ENCODE measurements at regions not wholly inside any gene's neighbourhood (a gene's known extent, or its start where the extent isn't known, plus 50 kb on each side); places are given as distances from the start of the nearest gene placed in this dataset.

- H3K27me3 ChIP-seq (ENCODE audit: control insufficient read depth in 5 of 5, insufficient read depth in 4 of 5, low read length in 5 of 5): no peaks in the 10 kb centered on the region
- H3K9ac ChIP-seq (ENCODE audit: low read length in 5 of 5): no peak overlapping the region
- no peaks in the 10 kb centered on the region for H3K4me1 ChIP-seq (ENCODE audit: control insufficient read depth in 5 of 5, insufficient read depth in 5 of 5, low read length in 5 of 5)
- H3K9me3 ChIP-seq (ENCODE audit: control insufficient read depth in 5 of 5, low read length in 5 of 5): no peaks in the 10 kb centered on the region
- H3K27ac ChIP-seq (ENCODE audit: low read depth, low read length): no peak overlapping the region
- no peaks in the 10 kb centered on the region for H3K36me3 ChIP-seq (ENCODE audit: control insufficient read depth in 5 of 5, insufficient read depth in 5 of 5, low read length in 5 of 5)
- H3K4me3 ChIP-seq (ENCODE audit: low read depth in 1 of 5, low read length in 5 of 5): no peak overlapping the region
These were observed 1044.3 kb upstream of the KLHL29 start for GRCh38 chr2:22340716-22341115.

- H3K27me3 ChIP-seq (ENCODE audit: control insufficient read depth in 5 of 5, insufficient read depth in 4 of 5, low read length in 5 of 5): no peaks in the 10 kb centered on the region
- H3K4me1 ChIP-seq (ENCODE audit: control insufficient read depth in 5 of 5, insufficient read depth in 5 of 5, low read length in 5 of 5): no peaks in the 10 kb centered on the region
- H3K9me3 ChIP-seq (ENCODE audit: control insufficient read depth in 5 of 5, low read length in 5 of 5): no peaks in the 10 kb centered on the region
- H3K9ac ChIP-seq (ENCODE audit: low read length in 5 of 5): no peak overlapping the region
- H3K27ac ChIP-seq (ENCODE audit: low read depth, low read length): no peak overlapping the region
- no peaks in the 10 kb centered on the region for H3K36me3 ChIP-seq (ENCODE audit: control insufficient read depth in 5 of 5, insufficient read depth in 5 of 5, low read length in 5 of 5)
- H3K4me3 ChIP-seq (ENCODE audit: low read depth in 1 of 5, low read length in 5 of 5): no peak overlapping the region
These were observed 1037.7 kb upstream of the KLHL29 start for GRCh38 chr2:22347306-22347705.

GRCh38 chr2:22350621-22351020 is 1034.4 kb upstream of the KLHL29 start:
- Histone ChIP-seq H3K27me3 (ENCODE audit: control insufficient read depth in 5 of 5, insufficient read depth in 4 of 5, low read length in 5 of 5) (no peaks in the 10 kb centered on the region), H3K9me3 (ENCODE audit: control insufficient read depth in 5 of 5, low read length in 5 of 5) (no peaks in the 10 kb centered on the region), H3K4me3 (ENCODE audit: low read depth in 1 of 5, low read length in 5 of 5) (no peak overlapping the region), H3K27ac (ENCODE audit: low read depth, low read length) (no peak overlapping the region), H3K36me3 (ENCODE audit: control insufficient read depth in 5 of 5, insufficient read depth in 5 of 5, low read length in 5 of 5) (no peaks in the 10 kb centered on the region), H3K9ac (ENCODE audit: low read length in 5 of 5) (no peak overlapping the region), H3K4me1 (ENCODE audit: control insufficient read depth in 5 of 5, insufficient read depth in 5 of 5, low read length in 5 of 5) (no peaks in the 10 kb centered on the region)

- Histone ChIP-seq H3K27me3 (ENCODE audit: control insufficient read depth in 5 of 5, insufficient read depth in 4 of 5, low read length in 5 of 5) (no peaks in the 10 kb centered on the region), H3K27ac (ENCODE audit: low read depth, low read length) (no peak overlapping the region), H3K4me3 (ENCODE audit: low read depth in 1 of 5, low read length in 5 of 5) (no peak overlapping the region), H3K36me3 (ENCODE audit: control insufficient read depth in 5 of 5, insufficient read depth in 5 of 5, low read length in 5 of 5) (no peaks in the 10 kb centered on the region), H3K9me3 (ENCODE audit: control insufficient read depth in 5 of 5, low read length in 5 of 5) (no peaks in the 10 kb centered on the region), H3K4me1 (ENCODE audit: control insufficient read depth in 5 of 5, insufficient read depth in 5 of 5, low read length in 5 of 5) (no peaks in the 10 kb centered on the region), H3K9ac (ENCODE audit: low read length in 5 of 5) (no peak overlapping the region)
These were observed 1029.1 kb upstream of the KLHL29 start for GRCh38 chr2:22355816-22356433.

GRCh38 chr2:22359071-22359672 is 1025.8 kb upstream of the KLHL29 start:
- Histone ChIP-seq H3K27ac (ENCODE audit: low read depth, low read length) (no peak overlapping the region), H3K9me3 (ENCODE audit: control insufficient read depth in 5 of 5, low read length in 5 of 5) (no peaks in the 10 kb centered on the region), H3K9ac (ENCODE audit: low read length in 5 of 5) (no peak overlapping the region), H3K4me3 (ENCODE audit: low read depth in 1 of 5, low read length in 5 of 5) (no peak overlapping the region), H3K27me3 (ENCODE audit: control insufficient read depth in 5 of 5, insufficient read depth in 4 of 5, low read length in 5 of 5) (no peaks in the 10 kb centered on the region), H3K4me1 (ENCODE audit: control insufficient read depth in 5 of 5, insufficient read depth in 5 of 5, low read length in 5 of 5) (no peaks in the 10 kb centered on the region), H3K36me3 (ENCODE audit: control insufficient read depth in 5 of 5, insufficient read depth in 5 of 5, low read length in 5 of 5) (no peaks in the 10 kb centered on the region)

- Histone ChIP-seq H3K36me3 (ENCODE audit: control insufficient read depth in 5 of 5, insufficient read depth in 5 of 5, low read length in 5 of 5) (no peaks in the 10 kb centered on the region), H3K27me3 (ENCODE audit: control insufficient read depth in 5 of 5, insufficient read depth in 4 of 5, low read length in 5 of 5) (no peaks in the 10 kb centered on the region), H3K9me3 (ENCODE audit: control insufficient read depth in 5 of 5, low read length in 5 of 5) (no peaks in the 10 kb centered on the region), H3K9ac (ENCODE audit: low read length in 5 of 5) (no peak overlapping the region), H3K4me3 (ENCODE audit: low read depth in 1 of 5, low read length in 5 of 5) (no peak overlapping the region), H3K4me1 (ENCODE audit: control insufficient read depth in 5 of 5, insufficient read depth in 5 of 5, low read length in 5 of 5) (no peaks in the 10 kb centered on the region), H3K27ac (ENCODE audit: low read depth, low read length) (no peak overlapping the region)
These were observed 1024.1 kb upstream of the KLHL29 start for GRCh38 chr2:22360735-22361374.

GRCh38 chr2:22361571-22361970 is 1023.4 kb upstream of the KLHL29 start:
- H3K9me3 ChIP-seq (ENCODE audit: control insufficient read depth in 5 of 5, low read length in 5 of 5): no peaks in the 10 kb centered on the region
- no peak overlapping the region for H3K9ac ChIP-seq (ENCODE audit: low read length in 5 of 5)
- H3K4me3 ChIP-seq (ENCODE audit: low read depth in 1 of 5, low read length in 5 of 5): no peak overlapping the region
- no peak overlapping the region for H3K27ac ChIP-seq (ENCODE audit: low read depth, low read length)
- no peaks in the 10 kb centered on the region for H3K36me3 ChIP-seq (ENCODE audit: control insufficient read depth in 5 of 5, insufficient read depth in 5 of 5, low read length in 5 of 5)
- no peaks in the 10 kb centered on the region for H3K27me3 ChIP-seq (ENCODE audit: control insufficient read depth in 5 of 5, insufficient read depth in 4 of 5, low read length in 5 of 5)
- H3K4me1 ChIP-seq (ENCODE audit: control insufficient read depth in 5 of 5, insufficient read depth in 5 of 5, low read length in 5 of 5): no peaks in the 10 kb centered on the region

- H3K27ac ChIP-seq (ENCODE audit: low read depth, low read length): no peak overlapping the region
- no peaks in the 10 kb centered on the region for H3K4me1 ChIP-seq (ENCODE audit: control insufficient read depth in 5 of 5, insufficient read depth in 5 of 5, low read length in 5 of 5)
- no peaks in the 10 kb centered on the region for H3K27me3 ChIP-seq (ENCODE audit: control insufficient read depth in 5 of 5, insufficient read depth in 4 of 5, low read length in 5 of 5)
- no peaks in the 10 kb centered on the region for H3K36me3 ChIP-seq (ENCODE audit: control insufficient read depth in 5 of 5, insufficient read depth in 5 of 5, low read length in 5 of 5)
- no peaks in the 10 kb centered on the region for H3K9me3 ChIP-seq (ENCODE audit: control insufficient read depth in 5 of 5, low read length in 5 of 5)
- no peak overlapping the region for H3K9ac ChIP-seq (ENCODE audit: low read length in 5 of 5)
- H3K4me3 ChIP-seq (ENCODE audit: low read depth in 1 of 5, low read length in 5 of 5): no peak overlapping the region
These were observed 1009.9 kb upstream of the KLHL29 start for GRCh38 chr2:22375096-22375495.

- Histone ChIP-seq H3K36me3 (ENCODE audit: control insufficient read depth in 5 of 5, insufficient read depth in 5 of 5, low read length in 5 of 5) (no peaks in the 10 kb centered on the region), H3K4me3 (ENCODE audit: low read depth in 1 of 5, low read length in 5 of 5) (no peak overlapping the region), H3K9ac (ENCODE audit: low read length in 5 of 5) (no peak overlapping the region), H3K4me1 (ENCODE audit: control insufficient read depth in 5 of 5, insufficient read depth in 5 of 5, low read length in 5 of 5) (no peaks in the 10 kb centered on the region), H3K9me3 (ENCODE audit: control insufficient read depth in 5 of 5, low read length in 5 of 5) (no peaks in the 10 kb centered on the region), H3K27me3 (ENCODE audit: control insufficient read depth in 5 of 5, insufficient read depth in 4 of 5, low read length in 5 of 5) (no peaks in the 10 kb centered on the region), H3K27ac (ENCODE audit: low read depth, low read length) (no peak overlapping the region)
These were observed 1007.7 kb upstream of the KLHL29 start for GRCh38 chr2:22377268-22377667.

- Histone ChIP-seq H3K4me3 (ENCODE audit: low read depth in 1 of 5, low read length in 5 of 5) (no peak overlapping the region), H3K27ac (ENCODE audit: low read depth, low read length) (no peak overlapping the region), H3K9ac (ENCODE audit: low read length in 5 of 5) (no peak overlapping the region), H3K9me3 (ENCODE audit: control insufficient read depth in 5 of 5, low read length in 5 of 5) (no peaks in the 10 kb centered on the region), H3K27me3 (ENCODE audit: control insufficient read depth in 5 of 5, insufficient read depth in 4 of 5, low read length in 5 of 5) (no peaks in the 10 kb centered on the region), H3K4me1 (ENCODE audit: control insufficient read depth in 5 of 5, insufficient read depth in 5 of 5, low read length in 5 of 5) (no peaks in the 10 kb centered on the region), H3K36me3 (ENCODE audit: control insufficient read depth in 5 of 5, insufficient read depth in 5 of 5, low read length in 5 of 5) (no peaks in the 10 kb centered on the region)
These were observed 1002.4 kb upstream of the KLHL29 start for GRCh38 chr2:22382479-22383169.
